ENCODE measurements at regions not wholly inside any gene's neighbourhood (a gene's known extent, or its start where the extent isn't known, plus 50 kb on each side); places are given as distances from the start of the nearest gene placed in this dataset.

DNA sequence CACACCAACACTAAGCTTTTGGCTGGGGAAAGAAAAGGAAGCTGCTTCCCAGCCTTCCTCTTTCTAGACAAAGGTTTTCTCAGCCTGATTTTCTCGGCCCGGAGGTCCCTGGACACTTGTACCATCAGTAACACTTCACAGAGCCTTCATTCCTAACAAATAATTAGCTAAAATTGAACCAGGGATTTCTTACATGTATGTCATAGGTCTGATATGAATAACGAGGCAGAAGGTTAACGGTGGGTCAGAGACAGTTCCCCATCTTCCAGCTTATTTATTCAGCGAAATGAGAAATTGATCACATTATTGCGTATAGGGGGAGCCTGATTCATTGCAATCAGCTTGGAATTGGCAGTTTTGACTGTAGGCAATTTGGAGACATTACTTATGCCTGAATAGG is 142.5 kb downstream of the SALL1 start:
- TF ChIP-seq, protein P1, sequence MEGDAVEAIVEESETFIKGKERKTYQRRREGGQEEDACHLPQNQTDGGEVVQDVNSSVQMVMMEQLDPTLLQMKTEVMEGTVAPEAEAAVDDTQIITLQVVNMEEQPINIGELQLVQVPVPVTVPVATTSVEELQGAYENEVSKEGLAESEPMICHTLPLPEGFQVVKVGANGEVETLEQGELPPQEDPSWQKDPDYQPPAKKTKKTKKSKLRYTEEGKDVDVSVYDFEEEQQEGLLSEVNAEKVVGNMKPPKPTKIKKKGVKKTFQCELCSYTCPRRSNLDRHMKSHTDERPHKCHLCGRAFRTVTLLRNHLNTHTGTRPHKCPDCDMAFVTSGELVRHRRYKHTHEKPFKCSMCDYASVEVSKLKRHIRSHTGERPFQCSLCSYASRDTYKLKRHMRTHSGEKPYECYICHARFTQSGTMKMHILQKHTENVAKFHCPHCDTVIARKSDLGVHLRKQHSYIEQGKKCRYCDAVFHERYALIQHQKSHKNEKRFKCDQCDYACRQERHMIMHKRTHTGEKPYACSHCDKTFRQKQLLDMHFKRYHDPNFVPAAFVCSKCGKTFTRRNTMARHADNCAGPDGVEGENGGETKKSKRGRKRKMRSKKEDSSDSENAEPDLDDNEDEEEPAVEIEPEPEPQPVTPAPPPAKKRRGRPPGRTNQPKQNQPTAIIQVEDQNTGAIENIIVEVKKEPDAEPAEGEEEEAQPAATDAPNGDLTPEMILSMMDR (IDR thresholded peaks at IDR 0.05), result no peak
- no peak for TF ChIP-seq POLR2A (IDR thresholded peaks at IDR 0.05)

Measured in adrenal gland (tissue), 5 donors.